B cell (primary cell): ENCODE measurements at regions not wholly inside any gene's neighbourhood (a gene's known extent, or its start where the extent isn't known, plus 50 kb on each side); places are given as distances from the start of the nearest gene placed in this dataset.

ENCODE experiments used
- ATAC-seq: fragments of 200-7000 bp; cut with Tn5 transposase; one replicate; pipeline ENCODE4 v1.10.0; 2021; ENCODE audit warnings: low read depth, mild to moderate bottlenecking, moderate number of reproducible peaks, moderate library complexity
- CTCF ChIA-PET: fragments of 350-600 bp; sonication (Branson Sonifier 250); formaldehyde crosslinking; loops from one replicate; lab custom pipeline; 2021; ENCODE audit warnings: antibody characterized with exemption, inconsistent platforms; lab: Charles Lee
- POLR2A ChIA-PET: fragments of 350-600 bp; sonication (Branson Sonifier 250); formaldehyde crosslinking; loops from one replicate; lab custom pipeline; 2021; ENCODE audit warnings: antibody characterized with exemption; lab: Charles Lee
- DNase-seq: peaks from one replicate; pipeline ENCODE4 v3.0.0; 2013
- H2AFZ ChIP-seq: 2 replicates; pipeline ENCODE4 v1.6.1; 2012; ENCODE audit warnings: mild to moderate bottlenecking, low read depth, low read length; ENCODE audit not compliant: insufficient read depth, poor library complexity, severe bottlenecking
- H3K27ac ChIP-seq, 2 donors: 1 replicate in 1 of 2; 2 replicates in 1 of 2; pipeline ENCODE4 v1.5.1; 2012 to 2013; ENCODE audit warnings: low read length in 2 of 2, mild to moderate bottlenecking in 2 of 2, moderate library complexity in 1 of 2
- H3K27me3 ChIP-seq, 4 experiments: fragments of 200-600 bp in 1 of 4; sonication (generic) in 1 of 4; replicated peaks in 1 of 4; 1 replicate in 2 of 4; 2 replicates in 2 of 4; pipeline versions ENCODE4 v1.6.1 to v1.7.0; 2013 to 2016; ENCODE audit warnings: low read length in 3 of 4, mild to moderate bottlenecking in 2 of 4, mixed read lengths in 1 of 4, moderate library complexity in 1 of 4; ENCODE audit not compliant: insufficient read depth in 4 of 4, control insufficient read depth in 3 of 4; ENCODE audit errors: control extremely low read depth in 1 of 4
- H3K36me3 ChIP-seq, 2 experiments: replicated peaks in 1 of 2; 1 replicate in 1 of 2; 2 replicates in 1 of 2; pipeline versions ENCODE4 v1.6.1 to v1.7.1; 2013; ENCODE audit warnings: low read length in 1 of 2; ENCODE audit not compliant: insufficient read depth in 2 of 2, control insufficient read depth in 1 of 2; ENCODE audit errors: control extremely low read depth in 1 of 2, extremely low read depth in 1 of 2
- H3K4me1 ChIP-seq, 2 donors: fragments of 200-600 bp in 1 of 2; sonication (generic) in 1 of 2; 1 replicate in 1 of 2; 2 replicates in 1 of 2; pipeline versions ENCODE4 v1.5.1 to v1.6.1; 2013 to 2017; ENCODE audit warnings: low read length in 2 of 2; ENCODE audit not compliant: control insufficient read depth in 2 of 2, insufficient read depth in 2 of 2
- H3K4me2 ChIP-seq: replicated peaks from 2 replicates; pipeline ENCODE3; 2012; ENCODE audit warnings: mild to moderate bottlenecking, low read depth, low read length; ENCODE audit not compliant: poor library complexity, severe bottlenecking
- H3K4me3 ChIP-seq, 5 experiments: fragments of 200-600 bp in 1 of 5; sonication (generic) in 1 of 5; 1 replicate in 3 of 5; 2 replicates in 2 of 5; pipeline versions ENCODE4 v1.5.1 to v1.7.0; 2011 to 2016; ENCODE audit warnings: low read length in 4 of 5, mild to moderate bottlenecking in 4 of 5, low read depth in 2 of 5, control low read depth in 1 of 5, moderate library complexity in 1 of 5; ENCODE audit not compliant: insufficient read depth in 1 of 5; ENCODE audit errors: control extremely low read depth in 1 of 5, extremely low read depth in 1 of 5
- H3K79me2 ChIP-seq: fragments of 200-600 bp; sonication (generic); one replicate; pipeline ENCODE4 v1.6.0; 2016; ENCODE audit warnings: low read length; ENCODE audit not compliant: control insufficient read depth, insufficient read depth
- H3K9ac ChIP-seq: fragments of 200-600 bp; sonication (generic); 2 replicates; pipeline ENCODE4 v1.6.1; 2017; ENCODE audit warnings: mild to moderate bottlenecking, low read length, moderate library complexity
- H3K9me3 ChIP-seq, 3 donors: one replicate each; pipeline versions ENCODE4 v1.6.1 to v1.7.1; 2013; ENCODE audit warnings: low read length in 2 of 3; ENCODE audit not compliant: control insufficient read depth in 2 of 3, insufficient read depth in 1 of 3; ENCODE audit errors: control extremely low read depth in 1 of 3
- H4K20me1 ChIP-seq: 2 replicates; pipeline ENCODE4 v1.6.0; 2012; ENCODE audit warnings: mild to moderate bottlenecking, low read length; ENCODE audit not compliant: insufficient read depth, control insufficient read depth, poor library complexity, severe bottlenecking
- H3K27ac Mint-ChIP-seq: one replicate; pipeline ENCODE4 v1.8.0; 2021; ENCODE audit warnings: mixed read lengths
- H3K27me3 Mint-ChIP-seq: one replicate; pipeline ENCODE4 v1.8.0; 2021; ENCODE audit warnings: mixed read lengths
- H3K4me1 Mint-ChIP-seq: one replicate; pipeline ENCODE4 v1.8.0; 2021; ENCODE audit warnings: mixed read lengths
- H3K4me3 Mint-ChIP-seq: one replicate; pipeline ENCODE4 v1.8.0; 2021; ENCODE audit warnings: mixed read lengths
- H3K9me3 Mint-ChIP-seq: one replicate; pipeline ENCODE4 v1.8.0; 2022; ENCODE audit warnings: mixed read lengths; ENCODE audit not compliant: insufficient read depth
- EZH2 ChIP-seq: IDR thresholded peaks from 2 replicates; pipeline ENCODE4 v1.6.1; 2012; ENCODE audit warnings: borderline replicate concordance, low read depth, mild to moderate bottlenecking, moderate library complexity, low read length; ENCODE audit not compliant: insufficient read depth, poor library complexity, severe bottlenecking
- WGBS: methylation state at CpG from one replicate; pipeline ENCODE4 v1.1.5; 2013; ENCODE audit warnings: missing lambda C conversion rate; ENCODE audit not compliant: insufficient coverage; 5-methylcytosine and 5-hydroxymethylcytosine counted together
- intact Hi-C: fragments of 100-400 bp; cut with micrococcal nuclease; formaldehyde crosslinking; loops from one replicate; pipeline ENCODE4 v1.10.0; 2022
- TF ChIP-seq, protein P1 (sequence below): fragments of 200-600 bp; IDR thresholded peaks from one replicate; pipeline ENCODE4 v1.8.0; 2022; ENCODE audit warnings: antibody characterized with exemption, mild to moderate bottlenecking

DNA sequence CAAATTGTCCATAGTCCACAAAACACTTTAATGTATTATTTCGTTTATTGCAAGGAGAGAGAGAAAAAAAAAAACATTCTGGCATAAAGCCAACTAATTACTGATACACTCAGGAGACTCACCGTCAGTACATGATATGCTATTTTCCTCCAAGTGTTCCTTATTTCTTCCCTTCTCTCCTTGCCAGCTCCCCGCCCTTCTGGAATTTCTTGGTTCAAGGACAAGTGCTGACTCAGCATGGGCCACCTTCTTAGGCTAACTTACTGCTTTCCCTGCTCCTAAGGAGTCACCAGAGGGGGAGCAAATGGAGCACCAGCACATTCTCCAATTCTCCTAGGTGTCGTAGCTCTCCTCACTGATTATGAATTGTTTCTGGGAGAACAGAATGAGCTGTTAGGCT lies 133.8 kb upstream of the HDAC9 start:
- H3K79me2 ChIP-seq, result peaks cover 95% of the 10 kb centered on the region
- H3K36me3 ChIP-seq, result no peaks in the 10 kb centered on the region
- no peak overlapping the region for H3K27ac ChIP-seq
- H3K4me2 ChIP-seq, result no peak overlapping the region
- H3K27me3 ChIP-seq, result no peaks in the 10 kb centered on the region
- H3K4me1 Mint-ChIP-seq, result peaks cover 12% of the 10 kb centered on the region
- ChIA-PET POLR2A (no interaction called here), CTCF (interaction anchor here (0.9 to 2.4 kb wide), 3 partner anchors 9 to 304 kb away, joined by 3 to 12 read pairs (median 4); no protein-coding TSS in a partner anchor)
- H4K20me1 ChIP-seq, result peaks cover 16% of the 10 kb centered on the region
- no peaks in the 10 kb centered on the region for H3K9me3 ChIP-seq
- H3K27me3 Mint-ChIP-seq, result no peaks in the 10 kb centered on the region
- no peak for ATAC-seq
- H3K9me3 Mint-ChIP-seq, result no peaks in the 10 kb centered on the region
- H3K9ac ChIP-seq, result no peak overlapping the region
- H3K4me1 ChIP-seq, result no peaks in the 10 kb centered on the region
- no peak overlapping the region for H3K4me3 ChIP-seq
- no peak overlapping the region for H3K27ac Mint-ChIP-seq
- 100% methylated on average over 2 of the region's 4 CpGs for WGBS
- intact Hi-C loops, result no loop called here
- no peak for TF ChIP-seq EZH2
- TF ChIP-seq, protein P1, sequence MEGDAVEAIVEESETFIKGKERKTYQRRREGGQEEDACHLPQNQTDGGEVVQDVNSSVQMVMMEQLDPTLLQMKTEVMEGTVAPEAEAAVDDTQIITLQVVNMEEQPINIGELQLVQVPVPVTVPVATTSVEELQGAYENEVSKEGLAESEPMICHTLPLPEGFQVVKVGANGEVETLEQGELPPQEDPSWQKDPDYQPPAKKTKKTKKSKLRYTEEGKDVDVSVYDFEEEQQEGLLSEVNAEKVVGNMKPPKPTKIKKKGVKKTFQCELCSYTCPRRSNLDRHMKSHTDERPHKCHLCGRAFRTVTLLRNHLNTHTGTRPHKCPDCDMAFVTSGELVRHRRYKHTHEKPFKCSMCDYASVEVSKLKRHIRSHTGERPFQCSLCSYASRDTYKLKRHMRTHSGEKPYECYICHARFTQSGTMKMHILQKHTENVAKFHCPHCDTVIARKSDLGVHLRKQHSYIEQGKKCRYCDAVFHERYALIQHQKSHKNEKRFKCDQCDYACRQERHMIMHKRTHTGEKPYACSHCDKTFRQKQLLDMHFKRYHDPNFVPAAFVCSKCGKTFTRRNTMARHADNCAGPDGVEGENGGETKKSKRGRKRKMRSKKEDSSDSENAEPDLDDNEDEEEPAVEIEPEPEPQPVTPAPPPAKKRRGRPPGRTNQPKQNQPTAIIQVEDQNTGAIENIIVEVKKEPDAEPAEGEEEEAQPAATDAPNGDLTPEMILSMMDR, result no peak
- DNase-seq, result no peak
- H3K4me3 Mint-ChIP-seq, result no peak overlapping the region
- no peak overlapping the region for H2AFZ ChIP-seq

DNA sequence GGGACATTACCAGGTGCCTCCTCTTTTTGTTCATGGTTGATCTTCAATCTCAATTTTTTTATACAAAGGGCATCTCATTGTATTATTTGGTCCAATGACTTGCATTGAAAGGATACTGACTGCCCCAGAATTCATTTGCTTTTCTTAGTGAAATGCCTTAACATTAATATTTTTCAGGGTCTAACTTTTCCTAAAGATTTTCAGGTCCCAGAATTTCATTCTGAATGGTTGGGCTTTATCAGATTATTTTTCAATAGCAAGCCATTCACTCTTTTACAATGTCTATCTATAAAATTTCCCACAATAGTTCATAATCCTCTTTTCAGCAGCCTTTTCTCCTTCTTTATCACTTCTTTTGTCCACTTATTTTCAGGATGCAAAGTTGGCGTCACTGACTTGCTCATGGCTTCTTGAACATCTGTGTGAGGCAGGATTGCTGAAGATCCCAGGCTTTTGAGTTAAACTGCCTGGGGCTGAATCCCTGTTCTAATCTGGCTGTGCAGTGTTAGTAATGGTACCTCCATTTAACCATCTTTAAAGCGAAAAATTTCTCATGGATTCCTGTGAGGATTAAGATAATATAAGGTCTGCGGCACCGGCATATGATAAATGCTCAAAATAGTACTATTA lies 131.7 kb upstream of the HDAC9 start:
- no peak overlapping the region for H2AFZ ChIP-seq
- Mint-ChIP-seq H3K27me3 (no peaks in the 10 kb centered on the region), H3K4me3 (no peak overlapping the region), H3K4me1 (peaks cover 3% of the 10 kb centered on the region), H3K9me3 (no peaks in the 10 kb centered on the region), H3K27ac (no peak overlapping the region)
- H4K20me1 ChIP-seq, result peaks cover 20% of the 10 kb centered on the region
- ATAC-seq, result no peak
- no peak overlapping the region for H3K4me2 ChIP-seq
- intact Hi-C loops, result no loop called here
- H3K27me3 ChIP-seq, result no peaks in the 10 kb centered on the region
- H3K9ac ChIP-seq, result no peak overlapping the region
- POLR2A ChIA-PET, result no interaction called here
- TF ChIP-seq, protein P1, result no peak
- TF ChIP-seq EZH2, result no peak
- H3K4me1 ChIP-seq, result no peaks in the 10 kb centered on the region
- H3K79me2 ChIP-seq, result peaks cover 94% of the 10 kb centered on the region
- H3K36me3 ChIP-seq, result peaks cover 0 to 1% of the 10 kb centered on the region in 2 experiments
- DNase-seq, result no peak
- H3K9me3 ChIP-seq, result no peaks in the 10 kb centered on the region
- no peak overlapping the region for H3K27ac ChIP-seq
- CTCF ChIA-PET, result interaction anchor here (0.6 to 2.2 kb wide), 5 partner anchors 12 to 302 kb away, joined by 3 to 8 read pairs (median 4); no protein-coding TSS in a partner anchor
- H3K4me3 ChIP-seq, result no peak overlapping the region
- 100% methylated on average over 1 of the region's 4 CpGs for WGBS
